GM23338 (cell line): ENCODE measurements at regions not wholly inside any gene's neighbourhood (a gene's known extent, or its start where the extent isn't known, plus 50 kb on each side); places are given as distances from the start of the nearest gene placed in this dataset.

ENCODE experiments used
- ATAC-seq: fragments of 200-7000 bp; cut with Tn5 transposase; 3 replicates; pipeline ENCODE4 v1.9.1; 2020
- DNase-seq: peaks from one replicate; pipeline ENCODE4 v3.0.0-alpha.2; 2015; ENCODE audit warnings: low spot score
- H2AFZ ChIP-seq: fragments of 200-600 bp; sonication (generic); 2 replicates; pipeline ENCODE4 v1.8.0; 2016; ENCODE audit warnings: antibody characterized with exemption, mild to moderate bottlenecking, moderate library complexity
- H3F3A ChIP-seq: fragments of 200-600 bp; sonication (generic); replicated peaks from 2 replicates; pipeline ENCODE4 v1.8.0; 2017; ENCODE audit warnings: antibody characterized with exemption, mixed run types, low read depth
- H3K27ac ChIP-seq: fragments of 200-600 bp; sonication (generic); 2 replicates; pipeline ENCODE4 v1.6.1; 2016; ENCODE audit warnings: low read depth
- H3K27me3 ChIP-seq: fragments of 200-600 bp; sonication (generic); 2 replicates; pipeline ENCODE4 v1.8.0; 2016; ENCODE audit warnings: mild to moderate bottlenecking, mixed run types, moderate library complexity; ENCODE audit not compliant: insufficient read depth
- H3K36me3 ChIP-seq: fragments of 200-600 bp; sonication (generic); 2 replicates; pipeline ENCODE4 v1.8.0; 2016; ENCODE audit warnings: mild to moderate bottlenecking; ENCODE audit not compliant: insufficient read depth
- H3K4me1 ChIP-seq: fragments of 200-600 bp; sonication (generic); 2 replicates; pipeline ENCODE4 v1.8.0; 2016; ENCODE audit warnings: mild to moderate bottlenecking, moderate library complexity; ENCODE audit not compliant: insufficient read depth
- H3K4me2 ChIP-seq: fragments of 200-600 bp; sonication (generic); 2 replicates; pipeline ENCODE4 v1.7.1; 2017; ENCODE audit warnings: mixed run types
- H3K4me3 ChIP-seq: fragments of 200-600 bp; sonication (generic); 2 replicates; pipeline ENCODE4 v1.6.1; 2016; ENCODE audit warnings: mixed run types
- H3K79me2 ChIP-seq: fragments of 200-600 bp; sonication (generic); replicated peaks from 2 replicates; pipeline ENCODE4 v1.8.0; 2017; ENCODE audit warnings: mild to moderate bottlenecking; ENCODE audit not compliant: insufficient read depth
- H3K9me2 ChIP-seq: fragments of 200-600 bp; sonication (generic); 2 replicates; pipeline ENCODE4 v1.8.0; 2017; ENCODE audit not compliant: insufficient read depth
- H4K20me1 ChIP-seq: fragments of 200-600 bp; sonication (generic); replicated peaks from 2 replicates; pipeline ENCODE4 v1.8.0; 2017; ENCODE audit warnings: mild to moderate bottlenecking; ENCODE audit not compliant: insufficient read depth
- H3K27ac Mint-ChIP-seq: 2 replicates; pipeline ENCODE4 v1.8.0; 2020; ENCODE audit warnings: inconsistent platforms, mild to moderate bottlenecking, moderate library complexity, mixed read lengths
- H3K27me3 Mint-ChIP-seq: 3 replicates; pipeline ENCODE4 v1.8.0; 2022; ENCODE audit warnings: low read depth, mild to moderate bottlenecking, moderate library complexity, mixed read lengths, inconsistent platforms; ENCODE audit not compliant: insufficient read depth, poor library complexity
- H3K36me3 Mint-ChIP-seq: 3 replicates; pipeline ENCODE4 v1.8.0; 2021; ENCODE audit warnings: low read depth, mild to moderate bottlenecking, inconsistent platforms, moderate library complexity, mixed read lengths
- H3K4me1 Mint-ChIP-seq: 3 replicates; pipeline ENCODE4 v1.8.0; 2020; ENCODE audit warnings: mild to moderate bottlenecking, inconsistent platforms, mixed read lengths
- H3K4me3 Mint-ChIP-seq: 3 replicates; pipeline ENCODE4 v1.8.0; 2021; ENCODE audit warnings: moderate library complexity, mild to moderate bottlenecking, inconsistent platforms, mixed read lengths
- H3K9me3 Mint-ChIP-seq: 3 replicates; pipeline ENCODE4 v1.8.0; 2020; ENCODE audit warnings: moderate library complexity, mild to moderate bottlenecking, inconsistent platforms, mixed read lengths
- CREB1 ChIP-seq: fragments of 250-450 bp; sonication (Bioruptor Pico); IDR thresholded peaks from 2 replicates; pipeline ENCODE4 v1.5.0; 2020; ENCODE audit warnings: low read depth, mild to moderate bottlenecking, moderate library complexity
- EZH2 ChIP-seq: fragments of 200-600 bp; sonication (generic); IDR thresholded peaks from one replicate; pipeline ENCODE4 v1.8.0; 2017; ENCODE audit warnings: antibody characterized with exemption, mild to moderate bottlenecking, low read depth; ENCODE audit not compliant: unreplicated experiment
- EZH2phosphoT487 ChIP-seq: fragments of 200-600 bp; sonication (generic); IDR thresholded peaks from one replicate; pipeline ENCODE4 v1.8.1; 2018; ENCODE audit warnings: antibody characterized with exemption; ENCODE audit not compliant: unreplicated experiment
- JUNB ChIP-seq: IDR thresholded peaks from one replicate; pipeline ENCODE4 v1.6.1; 2016; ENCODE audit warnings: antibody characterized with exemption; ENCODE audit not compliant: unreplicated experiment
- NANOG ChIP-seq: IDR thresholded peaks from 2 replicates; pipeline ENCODE4 v1.6.1; 2016; ENCODE audit warnings: antibody characterized with exemption, borderline replicate concordance
- POLR2AphosphoS5 ChIP-seq: IDR thresholded peaks from 2 replicates; pipeline ENCODE4 v1.6.1; 2016; ENCODE audit warnings: antibody characterized with exemption, low read depth
- STAT1 ChIP-seq: IDR thresholded peaks from one replicate; pipeline ENCODE4 v1.6.1; 2016; ENCODE audit warnings: antibody characterized with exemption; ENCODE audit not compliant: unreplicated experiment
- ZNF114 ChIP-seq: fragments of 250-450 bp; sonication (Bioruptor Pico); IDR thresholded peaks from 2 replicates; pipeline ENCODE4 v1.5.0; 2020; ENCODE audit warnings: mild to moderate bottlenecking, moderate library complexity
- ZNF331 ChIP-seq: fragments of 250-450 bp; sonication (Bioruptor Pico); IDR thresholded peaks from 2 replicates; pipeline ENCODE4 v1.5.0; 2020; ENCODE audit warnings: low read depth, mild to moderate bottlenecking, moderate library complexity
- TF ChIP-seq, protein P1 (sequence below): IDR thresholded peaks from 2 replicates; pipeline ENCODE4 v1.6.1; 2016; ENCODE audit warnings: antibody characterized with exemption
- TF ChIP-seq, protein P2 (sequence below): fragments of 250-450 bp; sonication (Bioruptor Pico); IDR thresholded peaks from 2 replicates; pipeline ENCODE4 v1.5.0; 2020; ENCODE audit warnings: mild to moderate bottlenecking, moderate library complexity
- TF ChIP-seq, protein P3 (sequence below), 2 experiments: fragments of 200-600 bp in 1 of 2; sonication (generic) in 1 of 2; conservative IDR thresholded peaks; 2 replicates each; pipeline versions ENCODE4 v1.5.1 to v1.6.1; 2016 to 2017; ENCODE audit warnings: antibody characterized with exemption in 2 of 2, low read depth in 2 of 2, mild to moderate bottlenecking in 2 of 2, moderate library complexity in 1 of 2
- TF ChIP-seq, protein P4 (sequence below): IDR thresholded peaks from one replicate; pipeline ENCODE4 v1.6.1; 2018; ENCODE audit warnings: antibody characterized with exemption; ENCODE audit not compliant: unreplicated experiment

DNA sequence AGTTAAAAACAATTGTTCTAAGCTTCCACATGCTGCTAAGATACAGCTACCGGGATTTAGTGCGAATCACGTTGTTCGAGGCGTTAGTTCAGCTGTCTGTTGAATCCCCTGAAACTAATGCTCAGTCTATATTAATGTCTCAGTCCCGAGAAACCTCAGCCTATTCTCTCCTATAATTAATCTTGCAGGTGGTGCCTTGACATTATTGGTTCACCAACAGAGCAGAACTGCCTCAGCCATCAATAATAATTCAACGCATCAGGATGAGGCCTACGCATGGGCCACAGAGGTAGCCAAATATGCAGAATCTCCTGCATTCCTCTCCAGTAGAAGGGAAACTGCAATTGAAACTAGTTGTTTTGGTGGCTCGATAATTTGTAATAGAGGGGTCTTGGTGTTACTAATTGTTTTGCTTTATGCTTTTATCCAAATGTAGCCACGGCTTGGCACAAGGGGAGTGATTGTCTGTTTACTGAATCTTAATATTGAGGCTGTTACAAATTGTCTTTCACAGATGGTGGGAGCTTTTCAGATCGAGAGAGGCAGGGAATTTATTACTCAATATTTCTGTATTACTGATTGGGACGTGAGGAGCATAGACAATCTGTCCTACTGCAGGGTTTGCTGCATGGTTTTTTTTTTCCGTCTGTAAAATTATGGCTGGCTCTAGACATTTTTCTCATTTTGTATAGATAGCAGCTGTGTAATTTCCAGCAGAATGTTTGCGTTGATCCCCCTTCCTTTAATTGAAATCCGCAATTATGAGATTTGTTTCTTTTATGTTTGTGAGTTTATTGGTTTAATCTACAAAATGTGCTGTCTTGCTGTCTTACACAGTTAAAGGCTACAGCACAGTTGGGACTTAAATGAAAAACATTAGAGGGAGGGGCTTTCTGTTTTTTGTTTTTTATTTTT is 1036.5 kb upstream of the NOVA1 start:
- no peaks in the 10 kb centered on the region for H3K9me3 Mint-ChIP-seq
- no peak overlapping the region for H3K27ac Mint-ChIP-seq
- DNase-seq (no peak), ATAC-seq (no peak)
- no peaks in the 10 kb centered on the region for H3K4me1 ChIP-seq
- H3K4me1 Mint-ChIP-seq = peaks cover 3% of the 10 kb centered on the region; the same call in 2 of the 3 replicates
- 0 out of 2 replicates have a peak overlapping the region, but pooled peaks have one; percentile 9 for H3K27ac ChIP-seq
- no peak overlapping the region for H3K4me3 Mint-ChIP-seq
- no peaks in the 10 kb centered on the region; the same call in 1 of the 2 replicates for H3K36me3 ChIP-seq
- no peak overlapping the region for H3K4me3 ChIP-seq
- no peak overlapping the region for H3K4me2 ChIP-seq
- H3K79me2 ChIP-seq = no peaks in the 10 kb centered on the region
- H3F3A ChIP-seq = no peaks in the 10 kb centered on the region
- H3K36me3 Mint-ChIP-seq = no peaks in the 10 kb centered on the region
- H2AFZ ChIP-seq = no peak overlapping the region
- H3K27me3 ChIP-seq = no peaks in the 10 kb centered on the region
- H4K20me1 ChIP-seq = no peaks in the 10 kb centered on the region
- TF ChIP-seq CREB1 (CRISPR knock-in tag) = no peak
- TF ChIP-seq ZNF114 = no peak
- no peak for TF ChIP-seq NANOG
- no peak for TF ChIP-seq ZNF331 (CRISPR knock-in tag)
- TF ChIP-seq, protein P1, sequence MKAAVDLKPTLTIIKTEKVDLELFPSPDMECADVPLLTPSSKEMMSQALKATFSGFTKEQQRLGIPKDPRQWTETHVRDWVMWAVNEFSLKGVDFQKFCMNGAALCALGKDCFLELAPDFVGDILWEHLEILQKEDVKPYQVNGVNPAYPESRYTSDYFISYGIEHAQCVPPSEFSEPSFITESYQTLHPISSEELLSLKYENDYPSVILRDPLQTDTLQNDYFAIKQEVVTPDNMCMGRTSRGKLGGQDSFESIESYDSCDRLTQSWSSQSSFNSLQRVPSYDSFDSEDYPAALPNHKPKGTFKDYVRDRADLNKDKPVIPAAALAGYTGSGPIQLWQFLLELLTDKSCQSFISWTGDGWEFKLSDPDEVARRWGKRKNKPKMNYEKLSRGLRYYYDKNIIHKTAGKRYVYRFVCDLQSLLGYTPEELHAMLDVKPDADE = no peak
- TF ChIP-seq, protein P2, sequence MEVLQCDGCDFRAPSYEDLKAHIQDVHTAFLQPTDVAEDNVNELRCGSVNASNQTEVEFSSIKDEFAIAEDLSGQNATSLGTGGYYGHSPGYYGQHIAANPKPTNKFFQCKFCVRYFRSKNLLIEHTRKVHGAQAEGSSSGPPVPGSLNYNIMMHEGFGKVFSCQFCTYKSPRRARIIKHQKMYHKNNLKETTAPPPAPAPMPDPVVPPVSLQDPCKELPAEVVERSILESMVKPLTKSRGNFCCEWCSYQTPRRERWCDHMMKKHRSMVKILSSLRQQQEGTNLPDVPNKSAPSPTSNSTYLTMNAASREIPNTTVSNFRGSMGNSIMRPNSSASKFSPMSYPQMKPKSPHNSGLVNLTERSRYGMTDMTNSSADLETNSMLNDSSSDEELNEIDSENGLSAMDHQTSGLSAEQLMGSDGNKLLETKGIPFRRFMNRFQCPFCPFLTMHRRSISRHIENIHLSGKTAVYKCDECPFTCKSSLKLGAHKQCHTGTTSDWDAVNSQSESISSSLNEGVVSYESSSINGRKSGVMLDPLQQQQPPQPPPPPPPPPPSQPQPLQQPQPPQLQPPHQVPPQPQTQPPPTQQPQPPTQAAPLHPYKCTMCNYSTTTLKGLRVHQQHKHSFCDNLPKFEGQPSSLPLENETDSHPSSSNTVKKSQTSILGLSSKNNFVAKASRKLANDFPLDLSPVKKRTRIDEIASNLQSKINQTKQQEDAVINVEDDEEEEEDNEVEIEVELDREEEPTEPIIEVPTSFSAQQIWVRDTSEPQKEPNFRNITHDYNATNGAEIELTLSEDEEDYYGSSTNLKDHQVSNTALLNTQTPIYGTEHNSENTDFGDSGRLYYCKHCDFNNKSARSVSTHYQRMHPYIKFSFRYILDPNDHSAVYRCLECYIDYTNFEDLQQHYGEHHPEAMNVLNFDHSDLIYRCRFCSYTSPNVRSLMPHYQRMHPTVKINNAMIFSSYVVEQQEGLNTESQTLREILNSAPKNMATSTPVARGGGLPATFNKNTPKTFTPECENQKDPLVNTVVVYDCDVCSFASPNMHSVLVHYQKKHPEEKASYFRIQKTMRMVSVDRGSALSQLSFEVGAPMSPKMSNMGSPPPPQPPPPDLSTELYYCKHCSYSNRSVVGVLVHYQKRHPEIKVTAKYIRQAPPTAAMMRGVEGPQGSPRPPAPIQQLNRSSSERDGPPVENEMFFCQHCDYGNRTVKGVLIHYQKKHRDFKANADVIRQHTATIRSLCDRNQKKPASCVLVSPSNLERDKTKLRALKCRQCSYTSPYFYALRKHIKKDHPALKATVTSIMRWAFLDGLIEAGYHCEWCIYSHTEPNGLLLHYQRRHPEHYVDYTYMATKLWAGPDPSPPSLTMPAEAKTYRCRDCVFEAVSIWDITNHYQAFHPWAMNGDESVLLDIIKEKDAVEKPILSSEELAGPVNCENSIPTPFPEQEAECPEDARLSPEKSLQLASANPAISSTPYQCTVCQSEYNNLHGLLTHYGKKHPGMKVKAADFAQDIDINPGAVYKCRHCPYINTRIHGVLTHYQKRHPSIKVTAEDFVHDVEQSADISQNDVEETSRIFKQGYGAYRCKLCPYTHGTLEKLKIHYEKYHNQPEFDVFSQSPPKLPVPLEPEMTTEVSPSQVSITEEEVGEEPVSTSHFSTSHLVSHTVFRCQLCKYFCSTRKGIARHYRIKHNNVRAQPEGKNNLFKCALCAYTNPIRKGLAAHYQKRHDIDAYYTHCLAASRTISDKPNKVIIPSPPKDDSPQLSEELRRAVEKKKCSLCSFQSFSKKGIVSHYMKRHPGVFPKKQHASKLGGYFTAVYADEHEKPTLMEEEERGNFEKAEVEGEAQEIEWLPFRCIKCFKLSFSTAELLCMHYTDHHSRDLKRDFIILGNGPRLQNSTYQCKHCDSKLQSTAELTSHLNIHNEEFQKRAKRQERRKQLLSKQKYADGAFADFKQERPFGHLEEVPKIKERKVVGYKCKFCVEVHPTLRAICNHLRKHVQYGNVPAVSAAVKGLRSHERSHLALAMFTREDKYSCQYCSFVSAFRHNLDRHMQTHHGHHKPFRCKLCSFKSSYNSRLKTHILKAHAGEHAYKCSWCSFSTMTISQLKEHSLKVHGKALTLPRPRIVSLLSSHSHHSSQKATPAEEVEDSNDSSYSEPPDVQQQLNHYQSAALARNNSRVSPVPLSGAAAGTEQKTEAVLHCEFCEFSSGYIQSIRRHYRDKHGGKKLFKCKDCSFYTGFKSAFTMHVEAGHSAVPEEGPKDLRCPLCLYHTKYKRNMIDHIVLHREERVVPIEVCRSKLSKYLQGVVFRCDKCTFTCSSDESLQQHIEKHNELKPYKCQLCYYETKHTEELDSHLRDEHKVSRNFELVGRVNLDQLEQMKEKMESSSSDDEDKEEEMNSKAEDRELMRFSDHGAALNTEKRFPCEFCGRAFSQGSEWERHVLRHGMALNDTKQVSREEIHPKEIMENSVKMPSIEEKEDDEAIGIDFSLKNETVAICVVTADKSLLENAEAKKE (CRISPR knock-in tag) = no peak
- no peak for TF ChIP-seq EZH2
- TF ChIP-seq, protein P3, sequence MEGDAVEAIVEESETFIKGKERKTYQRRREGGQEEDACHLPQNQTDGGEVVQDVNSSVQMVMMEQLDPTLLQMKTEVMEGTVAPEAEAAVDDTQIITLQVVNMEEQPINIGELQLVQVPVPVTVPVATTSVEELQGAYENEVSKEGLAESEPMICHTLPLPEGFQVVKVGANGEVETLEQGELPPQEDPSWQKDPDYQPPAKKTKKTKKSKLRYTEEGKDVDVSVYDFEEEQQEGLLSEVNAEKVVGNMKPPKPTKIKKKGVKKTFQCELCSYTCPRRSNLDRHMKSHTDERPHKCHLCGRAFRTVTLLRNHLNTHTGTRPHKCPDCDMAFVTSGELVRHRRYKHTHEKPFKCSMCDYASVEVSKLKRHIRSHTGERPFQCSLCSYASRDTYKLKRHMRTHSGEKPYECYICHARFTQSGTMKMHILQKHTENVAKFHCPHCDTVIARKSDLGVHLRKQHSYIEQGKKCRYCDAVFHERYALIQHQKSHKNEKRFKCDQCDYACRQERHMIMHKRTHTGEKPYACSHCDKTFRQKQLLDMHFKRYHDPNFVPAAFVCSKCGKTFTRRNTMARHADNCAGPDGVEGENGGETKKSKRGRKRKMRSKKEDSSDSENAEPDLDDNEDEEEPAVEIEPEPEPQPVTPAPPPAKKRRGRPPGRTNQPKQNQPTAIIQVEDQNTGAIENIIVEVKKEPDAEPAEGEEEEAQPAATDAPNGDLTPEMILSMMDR (conservative IDR thresholded peaks at IDR 0.05; ENCODE audit: low read depth in 2 of 2) = no peak
- TF ChIP-seq EZH2phosphoT487 = no peak
- no peak for TF ChIP-seq STAT1
- TF ChIP-seq, protein P4, sequence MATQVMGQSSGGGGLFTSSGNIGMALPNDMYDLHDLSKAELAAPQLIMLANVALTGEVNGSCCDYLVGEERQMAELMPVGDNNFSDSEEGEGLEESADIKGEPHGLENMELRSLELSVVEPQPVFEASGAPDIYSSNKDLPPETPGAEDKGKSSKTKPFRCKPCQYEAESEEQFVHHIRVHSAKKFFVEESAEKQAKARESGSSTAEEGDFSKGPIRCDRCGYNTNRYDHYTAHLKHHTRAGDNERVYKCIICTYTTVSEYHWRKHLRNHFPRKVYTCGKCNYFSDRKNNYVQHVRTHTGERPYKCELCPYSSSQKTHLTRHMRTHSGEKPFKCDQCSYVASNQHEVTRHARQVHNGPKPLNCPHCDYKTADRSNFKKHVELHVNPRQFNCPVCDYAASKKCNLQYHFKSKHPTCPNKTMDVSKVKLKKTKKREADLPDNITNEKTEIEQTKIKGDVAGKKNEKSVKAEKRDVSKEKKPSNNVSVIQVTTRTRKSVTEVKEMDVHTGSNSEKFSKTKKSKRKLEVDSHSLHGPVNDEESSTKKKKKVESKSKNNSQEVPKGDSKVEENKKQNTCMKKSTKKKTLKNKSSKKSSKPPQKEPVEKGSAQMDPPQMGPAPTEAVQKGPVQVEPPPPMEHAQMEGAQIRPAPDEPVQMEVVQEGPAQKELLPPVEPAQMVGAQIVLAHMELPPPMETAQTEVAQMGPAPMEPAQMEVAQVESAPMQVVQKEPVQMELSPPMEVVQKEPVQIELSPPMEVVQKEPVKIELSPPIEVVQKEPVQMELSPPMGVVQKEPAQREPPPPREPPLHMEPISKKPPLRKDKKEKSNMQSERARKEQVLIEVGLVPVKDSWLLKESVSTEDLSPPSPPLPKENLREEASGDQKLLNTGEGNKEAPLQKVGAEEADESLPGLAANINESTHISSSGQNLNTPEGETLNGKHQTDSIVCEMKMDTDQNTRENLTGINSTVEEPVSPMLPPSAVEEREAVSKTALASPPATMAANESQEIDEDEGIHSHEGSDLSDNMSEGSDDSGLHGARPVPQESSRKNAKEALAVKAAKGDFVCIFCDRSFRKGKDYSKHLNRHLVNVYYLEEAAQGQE = no peak
- no peak for TF ChIP-seq POLR2AphosphoS5
- TF ChIP-seq JUNB = no peak
- no peaks in the 10 kb centered on the region for H3K9me2 ChIP-seq
- H3K27me3 Mint-ChIP-seq = no peaks in the 10 kb centered on the region
